DOHH2 (cell line): ENCODE measurements at regions not wholly inside any gene's neighbourhood (a gene's known extent, or its start where the extent isn't known, plus 50 kb on each side); places are given as distances from the start of the nearest gene placed in this dataset.

Experiments used
- H3F3A ChIP-seq: fragments of 200-600 bp; sonication (generic), shearing (Covaris generic); 2 replicates; pipeline ENCODE4 v1.6.0; 2016; ENCODE audit warnings: antibody characterized with exemption, mild to moderate bottlenecking; ENCODE audit not compliant: control insufficient read depth, insufficient read depth
- H3K27ac ChIP-seq: fragments of 200-600 bp; sonication (generic); 2 replicates; pipeline ENCODE4 v1.5.1; 2014; ENCODE audit warnings: low read depth, mild to moderate bottlenecking, low read length, moderate library complexity
- H3K27me3 ChIP-seq: fragments of 200-600 bp; sonication (generic); 2 replicates; pipeline ENCODE4 v1.6.1; 2014; ENCODE audit warnings: mild to moderate bottlenecking, low read length, mixed read lengths; ENCODE audit not compliant: control insufficient read depth
- H3K36me3 ChIP-seq: fragments of 200-600 bp; sonication (generic); 2 replicates; pipeline ENCODE4 v1.6.1; 2014; ENCODE audit warnings: mild to moderate bottlenecking, low read length, moderate library complexity, mixed read lengths; ENCODE audit not compliant: control insufficient read depth
- H3K4me1 ChIP-seq: fragments of 200-600 bp; sonication (generic); 2 replicates; pipeline ENCODE4 v1.6.1; 2014; ENCODE audit warnings: mild to moderate bottlenecking, low read length, mixed read lengths; ENCODE audit not compliant: control insufficient read depth
- H3K4me2 ChIP-seq: fragments of 200-600 bp; sonication (generic); 2 replicates; pipeline ENCODE4 v1.6.0; 2014; ENCODE audit warnings: mild to moderate bottlenecking, low read length, moderate library complexity
- H3K4me3 ChIP-seq: fragments of 200-600 bp; sonication (generic); 2 replicates; pipeline ENCODE4 v1.5.1; 2014; ENCODE audit warnings: mild to moderate bottlenecking, low read length, mixed read lengths
- H3K79me2 ChIP-seq: fragments of 200-600 bp; sonication (generic); 2 replicates; pipeline ENCODE4 v1.6.1; 2014; ENCODE audit warnings: mild to moderate bottlenecking, low read length, mixed read lengths; ENCODE audit not compliant: control insufficient read depth
- H3K9me2 ChIP-seq: fragments of 200-600 bp; sonication (generic); replicated peaks from 2 replicates; pipeline ENCODE4 v1.6.1; 2014; ENCODE audit warnings: mild to moderate bottlenecking, low read length, mixed read lengths; ENCODE audit not compliant: control insufficient read depth
- H3K9me3 ChIP-seq: fragments of 200-600 bp; sonication (generic); 2 replicates; pipeline ENCODE4 v1.6.1; 2014; ENCODE audit warnings: antibody characterized with exemption, low read length, mixed read lengths; ENCODE audit not compliant: control insufficient read depth, insufficient read depth
- H4K20me1 ChIP-seq: fragments of 200-600 bp; sonication (generic); 2 replicates; pipeline ENCODE4 v1.6.0; 2014; ENCODE audit warnings: low read depth, mild to moderate bottlenecking, antibody characterized with exemption, low read length, moderate library complexity; ENCODE audit not compliant: control insufficient read depth, insufficient read depth
- CTCF ChIP-seq: fragments of 200-600 bp; sonication (generic); IDR thresholded peaks from one replicate; pipeline ENCODE4 v1.5.1; 2014; ENCODE audit warnings: antibody characterized with exemption, mild to moderate bottlenecking, low read depth, low read length; ENCODE audit not compliant: poor library complexity, severe bottlenecking
- EZH2phosphoT487 ChIP-seq: fragments of 200-600 bp; sonication (generic); IDR thresholded peaks from 2 replicates; pipeline ENCODE4 v1.6.1; 2017; ENCODE audit warnings: borderline replicate concordance, mild to moderate bottlenecking, antibody characterized with exemption, low read length, moderate library complexity, mixed read lengths

- H3K9me3 ChIP-seq: no peaks in the 10 kb centered on the region
- no peaks in the 10 kb centered on the region for H4K20me1 ChIP-seq
- no peak overlapping the region for H3K27ac ChIP-seq
- no peaks in the 10 kb centered on the region for H3K9me2 ChIP-seq
- no peaks in the 10 kb centered on the region for H3K79me2 ChIP-seq
- H3K4me2 ChIP-seq: no peak overlapping the region
- H3K4me3 ChIP-seq: no peak overlapping the region
- H3F3A ChIP-seq: no peaks in the 10 kb centered on the region
- no peaks in the 10 kb centered on the region for H3K36me3 ChIP-seq
- TF ChIP-seq CTCF (no peak), EZH2phosphoT487 (no peak)
- H3K27me3 ChIP-seq: no peaks in the 10 kb centered on the region
- H3K4me1 ChIP-seq: no peaks in the 10 kb centered on the region
Measured at GRCh38 chr10:1957057-1957456, 219.7 kb upstream of the ADARB2 start.

GRCh38 chr10:1954300-1954699 lies 217.0 kb upstream of the ADARB2 start:
- H3K9me3 ChIP-seq: no peaks in the 10 kb centered on the region
- no peaks in the 10 kb centered on the region for H3K4me1 ChIP-seq
- no peaks in the 10 kb centered on the region for H3K27me3 ChIP-seq
- no peak overlapping the region for H3K4me2 ChIP-seq
- H3K4me3 ChIP-seq: no peak overlapping the region
- no peak overlapping the region for H3K27ac ChIP-seq
- no peaks in the 10 kb centered on the region for H3F3A ChIP-seq
- no peaks in the 10 kb centered on the region for H3K79me2 ChIP-seq
- no peak for TF ChIP-seq CTCF
- TF ChIP-seq EZH2phosphoT487: no peak
- no peaks in the 10 kb centered on the region for H4K20me1 ChIP-seq
- H3K9me2 ChIP-seq: no peaks in the 10 kb centered on the region
- H3K36me3 ChIP-seq: no peaks in the 10 kb centered on the region

- no peaks in the 10 kb centered on the region for H3K9me3 ChIP-seq
- TF ChIP-seq CTCF (no peak), EZH2phosphoT487 (no peak)
- H3K27me3 ChIP-seq: no peaks in the 10 kb centered on the region
- H3K4me3 ChIP-seq: no peak overlapping the region
- H3K4me2 ChIP-seq: no peak overlapping the region
- no peaks in the 10 kb centered on the region for H4K20me1 ChIP-seq
- H3K36me3 ChIP-seq: no peaks in the 10 kb centered on the region
- H3K79me2 ChIP-seq: no peaks in the 10 kb centered on the region
- H3K27ac ChIP-seq: no peak overlapping the region
- no peaks in the 10 kb centered on the region for H3K4me1 ChIP-seq
- no peaks in the 10 kb centered on the region for H3F3A ChIP-seq
- H3K9me2 ChIP-seq: no peaks in the 10 kb centered on the region
Measured at GRCh38 chr10:1952126-1953095, 215.1 kb upstream of the ADARB2 start.
